GM23338 (cell line): ENCODE measurements at regions not wholly inside any gene's neighbourhood (a gene's known extent, or its start where the extent isn't known, plus 50 kb on each side); places are given as distances from the start of the nearest gene placed in this dataset.

Source experiments
- ATAC-seq: fragments of 200-7000 bp; cut with Tn5 transposase; 3 replicates; pipeline ENCODE4 v1.9.1; 2020
- DNase-seq: peaks from one replicate; pipeline ENCODE4 v3.0.0-alpha.2; 2015; ENCODE audit warnings: low spot score
- H2AFZ ChIP-seq: fragments of 200-600 bp; sonication (generic); 2 replicates; pipeline ENCODE4 v1.8.0; 2016; ENCODE audit warnings: antibody characterized with exemption, mild to moderate bottlenecking, moderate library complexity
- H3F3A ChIP-seq: fragments of 200-600 bp; sonication (generic); replicated peaks from 2 replicates; pipeline ENCODE4 v1.8.0; 2017; ENCODE audit warnings: antibody characterized with exemption, mixed run types, low read depth
- H3K27ac ChIP-seq: fragments of 200-600 bp; sonication (generic); 2 replicates; pipeline ENCODE4 v1.6.1; 2016; ENCODE audit warnings: low read depth
- H3K27me3 ChIP-seq: fragments of 200-600 bp; sonication (generic); 2 replicates; pipeline ENCODE4 v1.8.0; 2016; ENCODE audit warnings: mild to moderate bottlenecking, mixed run types, moderate library complexity; ENCODE audit not compliant: insufficient read depth
- H3K36me3 ChIP-seq: fragments of 200-600 bp; sonication (generic); 2 replicates; pipeline ENCODE4 v1.8.0; 2016; ENCODE audit warnings: mild to moderate bottlenecking; ENCODE audit not compliant: insufficient read depth
- H3K4me1 ChIP-seq: fragments of 200-600 bp; sonication (generic); 2 replicates; pipeline ENCODE4 v1.8.0; 2016; ENCODE audit warnings: mild to moderate bottlenecking, moderate library complexity; ENCODE audit not compliant: insufficient read depth
- H3K4me2 ChIP-seq: fragments of 200-600 bp; sonication (generic); 2 replicates; pipeline ENCODE4 v1.7.1; 2017; ENCODE audit warnings: mixed run types
- H3K4me3 ChIP-seq: fragments of 200-600 bp; sonication (generic); 2 replicates; pipeline ENCODE4 v1.6.1; 2016; ENCODE audit warnings: mixed run types
- H3K79me2 ChIP-seq: fragments of 200-600 bp; sonication (generic); replicated peaks from 2 replicates; pipeline ENCODE4 v1.8.0; 2017; ENCODE audit warnings: mild to moderate bottlenecking; ENCODE audit not compliant: insufficient read depth
- H3K9me2 ChIP-seq: fragments of 200-600 bp; sonication (generic); 2 replicates; pipeline ENCODE4 v1.8.0; 2017; ENCODE audit not compliant: insufficient read depth
- H4K20me1 ChIP-seq: fragments of 200-600 bp; sonication (generic); replicated peaks from 2 replicates; pipeline ENCODE4 v1.8.0; 2017; ENCODE audit warnings: mild to moderate bottlenecking; ENCODE audit not compliant: insufficient read depth
- H3K27ac Mint-ChIP-seq: 2 replicates; pipeline ENCODE4 v1.8.0; 2020; ENCODE audit warnings: inconsistent platforms, mild to moderate bottlenecking, moderate library complexity, mixed read lengths
- H3K27me3 Mint-ChIP-seq: 3 replicates; pipeline ENCODE4 v1.8.0; 2022; ENCODE audit warnings: low read depth, mild to moderate bottlenecking, moderate library complexity, mixed read lengths, inconsistent platforms; ENCODE audit not compliant: insufficient read depth, poor library complexity
- H3K36me3 Mint-ChIP-seq: 3 replicates; pipeline ENCODE4 v1.8.0; 2021; ENCODE audit warnings: low read depth, mild to moderate bottlenecking, inconsistent platforms, moderate library complexity, mixed read lengths
- H3K4me1 Mint-ChIP-seq: 3 replicates; pipeline ENCODE4 v1.8.0; 2020; ENCODE audit warnings: mild to moderate bottlenecking, inconsistent platforms, mixed read lengths
- H3K4me3 Mint-ChIP-seq: 3 replicates; pipeline ENCODE4 v1.8.0; 2021; ENCODE audit warnings: moderate library complexity, mild to moderate bottlenecking, inconsistent platforms, mixed read lengths
- H3K9me3 Mint-ChIP-seq: 3 replicates; pipeline ENCODE4 v1.8.0; 2020; ENCODE audit warnings: moderate library complexity, mild to moderate bottlenecking, inconsistent platforms, mixed read lengths
- CREB1 ChIP-seq: fragments of 250-450 bp; sonication (Bioruptor Pico); IDR thresholded peaks from 2 replicates; pipeline ENCODE4 v1.5.0; 2020; ENCODE audit warnings: low read depth, mild to moderate bottlenecking, moderate library complexity
- EZH2 ChIP-seq: fragments of 200-600 bp; sonication (generic); IDR thresholded peaks from one replicate; pipeline ENCODE4 v1.8.0; 2017; ENCODE audit warnings: antibody characterized with exemption, mild to moderate bottlenecking, low read depth; ENCODE audit not compliant: unreplicated experiment
- EZH2phosphoT487 ChIP-seq: fragments of 200-600 bp; sonication (generic); IDR thresholded peaks from one replicate; pipeline ENCODE4 v1.8.1; 2018; ENCODE audit warnings: antibody characterized with exemption; ENCODE audit not compliant: unreplicated experiment
- JUNB ChIP-seq: IDR thresholded peaks from one replicate; pipeline ENCODE4 v1.6.1; 2016; ENCODE audit warnings: antibody characterized with exemption; ENCODE audit not compliant: unreplicated experiment
- NANOG ChIP-seq: IDR thresholded peaks from 2 replicates; pipeline ENCODE4 v1.6.1; 2016; ENCODE audit warnings: antibody characterized with exemption, borderline replicate concordance
- POLR2AphosphoS5 ChIP-seq: IDR thresholded peaks from 2 replicates; pipeline ENCODE4 v1.6.1; 2016; ENCODE audit warnings: antibody characterized with exemption, low read depth
- STAT1 ChIP-seq: IDR thresholded peaks from one replicate; pipeline ENCODE4 v1.6.1; 2016; ENCODE audit warnings: antibody characterized with exemption; ENCODE audit not compliant: unreplicated experiment
- ZNF114 ChIP-seq: fragments of 250-450 bp; sonication (Bioruptor Pico); IDR thresholded peaks from 2 replicates; pipeline ENCODE4 v1.5.0; 2020; ENCODE audit warnings: mild to moderate bottlenecking, moderate library complexity
- ZNF331 ChIP-seq: fragments of 250-450 bp; sonication (Bioruptor Pico); IDR thresholded peaks from 2 replicates; pipeline ENCODE4 v1.5.0; 2020; ENCODE audit warnings: low read depth, mild to moderate bottlenecking, moderate library complexity
- TF ChIP-seq, protein P1 (sequence below): IDR thresholded peaks from one replicate; pipeline ENCODE4 v1.6.1; 2018; ENCODE audit warnings: antibody characterized with exemption; ENCODE audit not compliant: unreplicated experiment
- TF ChIP-seq, protein P2 (sequence below), 2 experiments: fragments of 200-600 bp in 1 of 2; sonication (generic) in 1 of 2; conservative IDR thresholded peaks; 2 replicates each; pipeline versions ENCODE4 v1.5.1 to v1.6.1; 2016 to 2017; ENCODE audit warnings: antibody characterized with exemption in 2 of 2, low read depth in 2 of 2, mild to moderate bottlenecking in 2 of 2, moderate library complexity in 1 of 2
- TF ChIP-seq, protein P3 (sequence below): IDR thresholded peaks from 2 replicates; pipeline ENCODE4 v1.6.1; 2016; ENCODE audit warnings: antibody characterized with exemption
- TF ChIP-seq, protein P4 (sequence below): fragments of 250-450 bp; sonication (Bioruptor Pico); IDR thresholded peaks from 2 replicates; pipeline ENCODE4 v1.5.0; 2020; ENCODE audit warnings: mild to moderate bottlenecking, moderate library complexity

GRCh38 chr11:28770806-28771205 lies 662.6 kb downstream of the METTL15 start:
- H3K36me3 Mint-ChIP-seq: peaks cover 49% of the 10 kb centered on the region
- TF ChIP-seq POLR2AphosphoS5 (no peak), ZNF114 (CRISPR knock-in tag) (no peak), JUNB (no peak), EZH2 (no peak), NANOG (no peak), ZNF331 (no peak), EZH2phosphoT487 (no peak), STAT1 (no peak), CREB1 (CRISPR knock-in tag) (no peak)
- TF ChIP-seq, protein P1, sequence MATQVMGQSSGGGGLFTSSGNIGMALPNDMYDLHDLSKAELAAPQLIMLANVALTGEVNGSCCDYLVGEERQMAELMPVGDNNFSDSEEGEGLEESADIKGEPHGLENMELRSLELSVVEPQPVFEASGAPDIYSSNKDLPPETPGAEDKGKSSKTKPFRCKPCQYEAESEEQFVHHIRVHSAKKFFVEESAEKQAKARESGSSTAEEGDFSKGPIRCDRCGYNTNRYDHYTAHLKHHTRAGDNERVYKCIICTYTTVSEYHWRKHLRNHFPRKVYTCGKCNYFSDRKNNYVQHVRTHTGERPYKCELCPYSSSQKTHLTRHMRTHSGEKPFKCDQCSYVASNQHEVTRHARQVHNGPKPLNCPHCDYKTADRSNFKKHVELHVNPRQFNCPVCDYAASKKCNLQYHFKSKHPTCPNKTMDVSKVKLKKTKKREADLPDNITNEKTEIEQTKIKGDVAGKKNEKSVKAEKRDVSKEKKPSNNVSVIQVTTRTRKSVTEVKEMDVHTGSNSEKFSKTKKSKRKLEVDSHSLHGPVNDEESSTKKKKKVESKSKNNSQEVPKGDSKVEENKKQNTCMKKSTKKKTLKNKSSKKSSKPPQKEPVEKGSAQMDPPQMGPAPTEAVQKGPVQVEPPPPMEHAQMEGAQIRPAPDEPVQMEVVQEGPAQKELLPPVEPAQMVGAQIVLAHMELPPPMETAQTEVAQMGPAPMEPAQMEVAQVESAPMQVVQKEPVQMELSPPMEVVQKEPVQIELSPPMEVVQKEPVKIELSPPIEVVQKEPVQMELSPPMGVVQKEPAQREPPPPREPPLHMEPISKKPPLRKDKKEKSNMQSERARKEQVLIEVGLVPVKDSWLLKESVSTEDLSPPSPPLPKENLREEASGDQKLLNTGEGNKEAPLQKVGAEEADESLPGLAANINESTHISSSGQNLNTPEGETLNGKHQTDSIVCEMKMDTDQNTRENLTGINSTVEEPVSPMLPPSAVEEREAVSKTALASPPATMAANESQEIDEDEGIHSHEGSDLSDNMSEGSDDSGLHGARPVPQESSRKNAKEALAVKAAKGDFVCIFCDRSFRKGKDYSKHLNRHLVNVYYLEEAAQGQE: no peak
- TF ChIP-seq, protein P2, sequence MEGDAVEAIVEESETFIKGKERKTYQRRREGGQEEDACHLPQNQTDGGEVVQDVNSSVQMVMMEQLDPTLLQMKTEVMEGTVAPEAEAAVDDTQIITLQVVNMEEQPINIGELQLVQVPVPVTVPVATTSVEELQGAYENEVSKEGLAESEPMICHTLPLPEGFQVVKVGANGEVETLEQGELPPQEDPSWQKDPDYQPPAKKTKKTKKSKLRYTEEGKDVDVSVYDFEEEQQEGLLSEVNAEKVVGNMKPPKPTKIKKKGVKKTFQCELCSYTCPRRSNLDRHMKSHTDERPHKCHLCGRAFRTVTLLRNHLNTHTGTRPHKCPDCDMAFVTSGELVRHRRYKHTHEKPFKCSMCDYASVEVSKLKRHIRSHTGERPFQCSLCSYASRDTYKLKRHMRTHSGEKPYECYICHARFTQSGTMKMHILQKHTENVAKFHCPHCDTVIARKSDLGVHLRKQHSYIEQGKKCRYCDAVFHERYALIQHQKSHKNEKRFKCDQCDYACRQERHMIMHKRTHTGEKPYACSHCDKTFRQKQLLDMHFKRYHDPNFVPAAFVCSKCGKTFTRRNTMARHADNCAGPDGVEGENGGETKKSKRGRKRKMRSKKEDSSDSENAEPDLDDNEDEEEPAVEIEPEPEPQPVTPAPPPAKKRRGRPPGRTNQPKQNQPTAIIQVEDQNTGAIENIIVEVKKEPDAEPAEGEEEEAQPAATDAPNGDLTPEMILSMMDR (conservative IDR thresholded peaks at IDR 0.05; ENCODE audit: low read depth in 2 of 2): no peak
- TF ChIP-seq, protein P3, sequence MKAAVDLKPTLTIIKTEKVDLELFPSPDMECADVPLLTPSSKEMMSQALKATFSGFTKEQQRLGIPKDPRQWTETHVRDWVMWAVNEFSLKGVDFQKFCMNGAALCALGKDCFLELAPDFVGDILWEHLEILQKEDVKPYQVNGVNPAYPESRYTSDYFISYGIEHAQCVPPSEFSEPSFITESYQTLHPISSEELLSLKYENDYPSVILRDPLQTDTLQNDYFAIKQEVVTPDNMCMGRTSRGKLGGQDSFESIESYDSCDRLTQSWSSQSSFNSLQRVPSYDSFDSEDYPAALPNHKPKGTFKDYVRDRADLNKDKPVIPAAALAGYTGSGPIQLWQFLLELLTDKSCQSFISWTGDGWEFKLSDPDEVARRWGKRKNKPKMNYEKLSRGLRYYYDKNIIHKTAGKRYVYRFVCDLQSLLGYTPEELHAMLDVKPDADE: no peak
- TF ChIP-seq, protein P4, sequence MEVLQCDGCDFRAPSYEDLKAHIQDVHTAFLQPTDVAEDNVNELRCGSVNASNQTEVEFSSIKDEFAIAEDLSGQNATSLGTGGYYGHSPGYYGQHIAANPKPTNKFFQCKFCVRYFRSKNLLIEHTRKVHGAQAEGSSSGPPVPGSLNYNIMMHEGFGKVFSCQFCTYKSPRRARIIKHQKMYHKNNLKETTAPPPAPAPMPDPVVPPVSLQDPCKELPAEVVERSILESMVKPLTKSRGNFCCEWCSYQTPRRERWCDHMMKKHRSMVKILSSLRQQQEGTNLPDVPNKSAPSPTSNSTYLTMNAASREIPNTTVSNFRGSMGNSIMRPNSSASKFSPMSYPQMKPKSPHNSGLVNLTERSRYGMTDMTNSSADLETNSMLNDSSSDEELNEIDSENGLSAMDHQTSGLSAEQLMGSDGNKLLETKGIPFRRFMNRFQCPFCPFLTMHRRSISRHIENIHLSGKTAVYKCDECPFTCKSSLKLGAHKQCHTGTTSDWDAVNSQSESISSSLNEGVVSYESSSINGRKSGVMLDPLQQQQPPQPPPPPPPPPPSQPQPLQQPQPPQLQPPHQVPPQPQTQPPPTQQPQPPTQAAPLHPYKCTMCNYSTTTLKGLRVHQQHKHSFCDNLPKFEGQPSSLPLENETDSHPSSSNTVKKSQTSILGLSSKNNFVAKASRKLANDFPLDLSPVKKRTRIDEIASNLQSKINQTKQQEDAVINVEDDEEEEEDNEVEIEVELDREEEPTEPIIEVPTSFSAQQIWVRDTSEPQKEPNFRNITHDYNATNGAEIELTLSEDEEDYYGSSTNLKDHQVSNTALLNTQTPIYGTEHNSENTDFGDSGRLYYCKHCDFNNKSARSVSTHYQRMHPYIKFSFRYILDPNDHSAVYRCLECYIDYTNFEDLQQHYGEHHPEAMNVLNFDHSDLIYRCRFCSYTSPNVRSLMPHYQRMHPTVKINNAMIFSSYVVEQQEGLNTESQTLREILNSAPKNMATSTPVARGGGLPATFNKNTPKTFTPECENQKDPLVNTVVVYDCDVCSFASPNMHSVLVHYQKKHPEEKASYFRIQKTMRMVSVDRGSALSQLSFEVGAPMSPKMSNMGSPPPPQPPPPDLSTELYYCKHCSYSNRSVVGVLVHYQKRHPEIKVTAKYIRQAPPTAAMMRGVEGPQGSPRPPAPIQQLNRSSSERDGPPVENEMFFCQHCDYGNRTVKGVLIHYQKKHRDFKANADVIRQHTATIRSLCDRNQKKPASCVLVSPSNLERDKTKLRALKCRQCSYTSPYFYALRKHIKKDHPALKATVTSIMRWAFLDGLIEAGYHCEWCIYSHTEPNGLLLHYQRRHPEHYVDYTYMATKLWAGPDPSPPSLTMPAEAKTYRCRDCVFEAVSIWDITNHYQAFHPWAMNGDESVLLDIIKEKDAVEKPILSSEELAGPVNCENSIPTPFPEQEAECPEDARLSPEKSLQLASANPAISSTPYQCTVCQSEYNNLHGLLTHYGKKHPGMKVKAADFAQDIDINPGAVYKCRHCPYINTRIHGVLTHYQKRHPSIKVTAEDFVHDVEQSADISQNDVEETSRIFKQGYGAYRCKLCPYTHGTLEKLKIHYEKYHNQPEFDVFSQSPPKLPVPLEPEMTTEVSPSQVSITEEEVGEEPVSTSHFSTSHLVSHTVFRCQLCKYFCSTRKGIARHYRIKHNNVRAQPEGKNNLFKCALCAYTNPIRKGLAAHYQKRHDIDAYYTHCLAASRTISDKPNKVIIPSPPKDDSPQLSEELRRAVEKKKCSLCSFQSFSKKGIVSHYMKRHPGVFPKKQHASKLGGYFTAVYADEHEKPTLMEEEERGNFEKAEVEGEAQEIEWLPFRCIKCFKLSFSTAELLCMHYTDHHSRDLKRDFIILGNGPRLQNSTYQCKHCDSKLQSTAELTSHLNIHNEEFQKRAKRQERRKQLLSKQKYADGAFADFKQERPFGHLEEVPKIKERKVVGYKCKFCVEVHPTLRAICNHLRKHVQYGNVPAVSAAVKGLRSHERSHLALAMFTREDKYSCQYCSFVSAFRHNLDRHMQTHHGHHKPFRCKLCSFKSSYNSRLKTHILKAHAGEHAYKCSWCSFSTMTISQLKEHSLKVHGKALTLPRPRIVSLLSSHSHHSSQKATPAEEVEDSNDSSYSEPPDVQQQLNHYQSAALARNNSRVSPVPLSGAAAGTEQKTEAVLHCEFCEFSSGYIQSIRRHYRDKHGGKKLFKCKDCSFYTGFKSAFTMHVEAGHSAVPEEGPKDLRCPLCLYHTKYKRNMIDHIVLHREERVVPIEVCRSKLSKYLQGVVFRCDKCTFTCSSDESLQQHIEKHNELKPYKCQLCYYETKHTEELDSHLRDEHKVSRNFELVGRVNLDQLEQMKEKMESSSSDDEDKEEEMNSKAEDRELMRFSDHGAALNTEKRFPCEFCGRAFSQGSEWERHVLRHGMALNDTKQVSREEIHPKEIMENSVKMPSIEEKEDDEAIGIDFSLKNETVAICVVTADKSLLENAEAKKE: no peak
- Histone ChIP-seq H3K9me2 (peaks cover 19% of the 10 kb centered on the region), H4K20me1 (no peaks in the 10 kb centered on the region), H3K4me1 (no peaks in the 10 kb centered on the region), H3K27me3 (no peaks in the 10 kb centered on the region), H2AFZ (no peak overlapping the region), H3K36me3 (no peaks in the 10 kb centered on the region; the same call in 1 of the 2 replicates), H3K79me2 (no peaks in the 10 kb centered on the region), H3K4me3 (no peak overlapping the region), H3K4me2 (no peak overlapping the region), H3F3A (no peaks in the 10 kb centered on the region), H3K27ac (no peak overlapping the region)
- no peak for DNase-seq
- H3K9me3 Mint-ChIP-seq: peaks cover 29% of the 10 kb centered on the region
- H3K27ac Mint-ChIP-seq: no peak overlapping the region
- peaks cover 10% of the 10 kb centered on the region for H3K4me1 Mint-ChIP-seq
- no peak overlapping the region for H3K4me3 Mint-ChIP-seq
- H3K27me3 Mint-ChIP-seq: peaks cover 5% of the 10 kb centered on the region
- ATAC-seq: no peak
